ENCODE measurements at regions not wholly inside any gene's neighbourhood (a gene's known extent, or its start where the extent isn't known, plus 50 kb on each side); places are given as distances from the start of the nearest gene placed in this dataset.

DNA sequence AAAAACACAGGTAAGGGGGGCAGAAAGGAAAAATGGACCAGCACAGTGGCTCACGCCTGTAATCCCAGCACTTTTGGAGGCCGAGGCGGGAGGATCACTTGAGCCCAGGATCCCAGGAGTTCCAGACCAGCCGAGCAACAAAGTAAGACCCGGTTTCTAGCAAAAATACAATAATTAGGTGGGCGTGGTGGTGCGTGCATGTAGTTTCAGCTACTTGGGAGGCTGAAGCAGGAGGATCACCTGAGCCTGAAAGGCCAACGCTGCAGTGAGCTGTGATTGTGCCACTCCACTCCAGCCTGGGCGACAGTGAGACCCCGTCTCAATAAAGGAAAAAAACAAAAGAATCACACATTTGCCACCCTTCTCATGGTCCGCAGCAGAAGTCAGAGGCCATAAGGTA, 519.4 kb downstream of the BRD1 start:
- DNase-seq = no peak

DNA sequence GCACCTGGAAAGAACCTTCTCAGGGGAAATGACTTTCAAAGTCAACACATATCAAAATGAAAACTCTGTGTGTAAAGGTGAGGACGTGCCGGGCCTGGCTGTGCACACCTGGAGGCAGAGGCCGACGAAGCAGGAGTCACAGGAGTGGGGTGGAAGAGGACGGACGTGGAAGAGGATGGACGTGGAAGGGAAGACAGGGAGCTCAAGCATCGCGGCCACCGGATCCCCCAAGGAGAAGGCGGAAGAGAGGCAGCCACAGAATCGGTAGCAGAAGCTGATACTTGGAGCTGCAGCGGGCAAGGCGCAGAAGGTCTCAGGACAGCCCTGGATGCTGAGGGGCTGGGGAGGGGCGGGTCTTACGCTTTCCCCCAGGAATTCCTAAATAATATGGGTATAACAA, 519.8 kb downstream of the BRD1 start:
- DNase-seq = no peak

DNA sequence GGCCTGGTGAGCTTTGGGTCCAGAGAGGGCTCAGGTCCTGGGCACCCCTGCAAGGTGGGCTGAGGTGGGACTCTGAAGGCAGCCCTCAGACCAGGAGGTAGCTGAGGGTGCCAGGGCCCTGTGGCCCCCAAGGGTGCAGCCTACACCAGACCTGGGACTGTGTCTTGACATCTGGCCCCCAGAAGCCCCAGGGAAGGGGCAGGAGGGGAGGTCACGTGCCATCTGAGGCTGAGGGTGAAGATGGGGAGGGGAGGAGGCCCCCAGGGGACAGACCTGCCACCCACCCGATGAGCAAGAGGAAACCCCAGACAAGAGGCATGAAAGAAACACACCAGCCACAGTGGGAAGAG, 520.2 kb downstream of the BRD1 start:
- no peak for DNase-seq

DNA sequence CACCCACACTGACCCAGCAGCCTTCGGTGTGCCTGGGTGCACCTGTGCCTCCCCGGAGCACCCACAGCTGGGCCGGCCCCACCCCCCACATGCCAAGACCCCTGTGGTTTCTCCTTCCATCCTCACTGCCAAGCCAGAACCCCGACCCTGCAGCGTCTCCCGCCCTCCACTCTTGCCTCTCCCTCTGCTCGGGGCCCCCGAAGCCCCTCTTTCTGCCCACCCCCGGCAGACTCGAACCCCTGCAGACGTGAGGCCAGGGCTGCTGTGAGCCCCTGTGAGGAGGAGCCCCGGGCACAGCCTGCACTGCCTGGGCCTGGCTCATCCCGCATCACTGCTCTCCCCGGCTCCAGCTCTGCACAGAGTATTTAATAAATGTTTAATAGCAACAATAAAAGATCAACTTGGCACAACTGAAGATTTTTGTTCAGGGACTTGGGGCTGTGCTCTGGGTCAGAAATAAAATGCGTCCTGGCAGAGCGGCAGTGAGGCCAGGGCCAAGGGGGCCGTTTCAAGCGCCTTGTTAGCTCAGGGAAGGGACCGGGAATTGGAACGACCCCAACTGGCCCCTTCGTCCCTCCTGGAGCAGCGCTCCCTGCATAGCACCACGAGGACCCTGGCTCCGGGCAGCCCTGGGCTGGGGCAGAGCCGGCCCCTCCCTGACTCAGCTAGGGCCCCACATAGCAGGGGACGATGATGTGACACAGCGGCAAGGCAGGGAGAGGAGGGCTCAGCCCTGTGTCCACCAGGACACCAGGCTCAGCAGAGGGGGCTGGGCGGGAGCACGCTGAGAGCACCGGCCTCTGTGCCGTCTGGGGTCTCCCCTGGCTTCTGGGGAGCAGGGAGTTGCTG, 520.8 kb downstream of the BRD1 start:
- DNase-seq = no peak

DNA sequence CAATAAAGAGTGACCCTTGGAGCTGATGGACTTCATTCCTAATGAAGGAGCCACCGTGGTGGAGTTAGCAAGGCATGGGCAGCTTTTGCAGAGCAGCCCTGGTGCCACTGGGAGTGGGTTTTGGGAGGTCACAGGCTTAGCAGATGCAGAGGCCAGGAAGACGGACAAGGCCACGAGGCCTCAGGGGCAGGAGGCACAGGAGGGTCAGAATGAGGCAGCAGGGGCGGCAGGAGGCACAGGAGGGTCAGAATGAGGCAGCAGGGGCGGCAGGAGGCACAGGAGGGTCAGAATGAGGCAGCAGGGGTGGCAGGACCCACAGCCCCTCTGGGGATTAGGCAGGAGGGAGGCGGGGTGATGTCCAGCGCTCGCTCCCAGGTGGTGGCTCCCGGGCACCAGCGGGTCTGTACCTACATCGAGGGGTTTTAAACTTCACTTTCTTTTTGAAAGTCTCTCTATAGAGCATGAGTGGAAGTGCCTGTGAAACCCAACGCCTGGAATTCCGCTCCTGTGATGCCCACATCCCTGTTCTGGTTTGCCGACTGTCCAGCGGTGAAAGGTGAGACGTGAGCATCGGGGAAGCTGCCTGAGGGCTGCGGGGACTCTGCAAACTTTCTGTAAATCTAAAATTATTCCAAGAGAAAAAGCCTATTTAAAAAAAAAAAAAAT, 521.6 kb downstream of the BRD1 start:
- no peak for DNase-seq

DNA sequence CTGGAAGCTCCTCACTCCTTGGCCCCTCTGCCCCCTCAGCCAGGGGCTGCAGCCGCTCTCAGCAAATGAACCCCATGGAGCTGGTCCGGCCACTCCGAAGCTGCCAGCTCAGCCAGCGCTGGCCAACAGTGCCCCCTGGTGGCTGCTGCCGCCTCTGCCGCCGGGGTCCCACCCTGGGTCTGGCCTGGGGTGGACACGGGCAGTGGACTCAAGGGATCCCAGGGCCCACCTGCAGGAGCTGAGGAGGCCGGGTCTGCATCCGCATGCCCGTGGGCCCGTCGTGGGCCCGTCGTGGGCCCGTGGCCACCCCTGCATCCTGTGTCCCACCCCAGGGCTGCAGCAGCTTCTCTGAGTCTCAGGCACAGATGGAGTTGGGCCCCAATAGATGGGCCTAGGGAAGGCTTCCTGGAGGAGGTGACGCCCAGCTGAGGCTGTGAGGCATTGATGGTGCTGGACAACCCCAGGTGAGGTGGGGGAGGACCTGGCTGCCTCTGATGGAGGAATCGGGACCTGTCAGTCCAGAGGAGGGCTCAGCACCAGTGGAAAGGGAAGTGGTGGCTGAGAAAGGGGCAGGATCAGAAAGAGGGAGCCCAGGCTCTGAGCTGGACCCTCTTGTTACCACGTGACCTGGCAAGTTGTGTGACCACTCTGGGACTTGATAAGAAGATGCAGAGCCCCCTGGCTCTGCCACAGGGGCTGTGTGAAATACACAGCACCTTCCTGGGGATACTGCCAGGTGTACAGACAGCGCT, 522.3 kb downstream of the BRD1 start:
- peak; percentile 62 for DNase-seq

DNA sequence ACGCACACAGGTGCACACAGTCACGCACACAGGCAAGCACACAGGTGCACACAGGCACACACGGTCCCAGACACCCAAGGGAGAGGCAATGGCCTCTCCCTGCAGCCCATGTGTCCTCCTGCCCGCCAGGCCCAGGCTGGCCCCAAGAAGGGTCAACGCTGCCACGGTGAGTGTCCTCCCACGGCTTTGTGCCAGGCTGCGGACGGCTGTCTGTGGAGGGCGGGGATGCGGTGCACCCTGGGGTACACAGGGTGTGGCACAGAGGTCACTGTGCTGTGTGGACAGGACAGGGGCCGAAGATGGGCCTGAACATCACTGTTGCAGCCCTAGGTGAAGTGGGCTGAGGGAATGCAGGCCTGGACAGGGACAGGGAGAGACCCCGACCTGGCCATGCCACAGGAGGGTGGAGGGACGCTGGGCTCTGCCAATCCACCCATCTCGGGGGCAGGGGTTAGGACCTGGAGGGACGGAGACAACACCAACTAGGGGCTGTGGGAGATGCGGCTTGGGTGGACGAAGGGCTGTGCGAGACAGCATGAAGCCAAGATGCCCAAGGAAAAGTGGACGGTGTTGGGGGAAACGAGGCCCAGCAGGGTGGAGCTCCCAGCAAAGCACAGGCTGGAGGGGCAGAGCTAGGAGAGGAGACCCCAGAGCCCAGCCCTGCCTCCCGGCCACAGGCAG, 523.8 kb downstream of the BRD1 start:
- no peak for DNase-seq

DNA sequence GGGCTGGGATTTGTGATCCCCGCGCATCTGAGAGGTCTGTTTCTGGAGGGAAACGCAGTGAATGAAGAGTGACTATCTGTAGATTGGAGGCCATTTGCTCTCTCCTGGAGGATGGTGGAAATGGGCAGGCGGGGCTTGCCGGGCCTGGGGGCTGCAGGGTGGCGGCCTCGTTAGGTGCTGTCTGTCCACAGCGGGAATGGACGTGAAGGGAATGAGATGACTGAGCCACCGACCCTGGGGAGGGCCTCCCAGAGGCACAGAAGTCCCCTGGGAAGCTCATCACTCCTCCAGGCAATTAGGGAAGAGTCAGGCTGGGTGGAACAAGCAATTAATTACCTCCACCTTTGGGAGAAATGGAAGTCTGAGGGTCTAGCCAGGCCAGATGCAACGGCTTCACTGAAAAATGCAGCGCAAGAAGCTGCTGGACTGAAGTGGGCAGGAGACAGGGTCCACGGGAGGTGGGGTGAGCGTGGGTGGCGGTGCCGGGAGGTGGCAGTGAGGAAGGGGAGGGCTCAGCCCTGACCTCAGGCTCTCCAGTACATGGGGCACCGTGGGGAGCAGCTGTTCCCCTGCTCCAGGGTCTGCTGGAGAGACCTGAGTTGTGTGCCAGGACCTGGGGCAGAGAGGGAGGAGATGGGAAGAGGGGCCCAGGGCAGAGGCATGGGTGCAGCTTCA, 524.5 kb downstream of the BRD1 start:
- no peak for DNase-seq

DNA sequence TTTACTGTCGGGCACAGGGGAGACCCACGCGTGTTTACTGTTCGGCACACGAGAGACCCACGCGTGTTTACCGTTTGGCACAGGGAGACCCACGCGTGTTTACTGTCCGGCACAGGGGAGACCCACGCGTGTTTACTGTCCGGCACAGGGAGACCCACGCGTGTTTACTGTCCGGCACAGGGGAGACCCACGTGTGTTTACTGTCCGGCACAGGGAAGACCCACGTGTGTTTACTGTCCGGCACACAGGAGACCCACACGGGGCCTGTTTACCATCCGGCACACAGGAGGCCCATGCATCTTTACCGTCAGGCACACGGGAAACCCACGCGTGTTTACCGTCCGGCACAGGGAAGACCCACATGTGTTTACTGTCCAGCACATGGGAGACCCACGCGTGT, 525.1 kb downstream of the BRD1 start:
- no peak for DNase-seq

DNA sequence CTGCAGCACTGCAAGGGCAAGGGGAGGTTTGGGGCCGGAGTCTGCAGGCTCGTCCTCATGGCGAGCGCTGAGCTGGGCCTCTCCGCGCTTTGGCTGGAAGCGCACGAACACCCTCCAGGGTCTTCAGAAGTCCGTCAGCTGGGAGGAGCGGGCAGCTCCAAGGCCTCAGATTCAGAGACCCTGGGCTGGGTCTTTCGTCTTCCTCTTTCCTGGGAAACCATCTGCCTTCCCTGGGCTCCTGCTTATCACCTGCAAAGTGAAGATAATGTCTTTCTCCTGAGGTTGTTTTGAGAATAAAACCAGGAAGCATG, 525.6 kb downstream of the BRD1 start:
- DNase-seq = no peak

DNA sequence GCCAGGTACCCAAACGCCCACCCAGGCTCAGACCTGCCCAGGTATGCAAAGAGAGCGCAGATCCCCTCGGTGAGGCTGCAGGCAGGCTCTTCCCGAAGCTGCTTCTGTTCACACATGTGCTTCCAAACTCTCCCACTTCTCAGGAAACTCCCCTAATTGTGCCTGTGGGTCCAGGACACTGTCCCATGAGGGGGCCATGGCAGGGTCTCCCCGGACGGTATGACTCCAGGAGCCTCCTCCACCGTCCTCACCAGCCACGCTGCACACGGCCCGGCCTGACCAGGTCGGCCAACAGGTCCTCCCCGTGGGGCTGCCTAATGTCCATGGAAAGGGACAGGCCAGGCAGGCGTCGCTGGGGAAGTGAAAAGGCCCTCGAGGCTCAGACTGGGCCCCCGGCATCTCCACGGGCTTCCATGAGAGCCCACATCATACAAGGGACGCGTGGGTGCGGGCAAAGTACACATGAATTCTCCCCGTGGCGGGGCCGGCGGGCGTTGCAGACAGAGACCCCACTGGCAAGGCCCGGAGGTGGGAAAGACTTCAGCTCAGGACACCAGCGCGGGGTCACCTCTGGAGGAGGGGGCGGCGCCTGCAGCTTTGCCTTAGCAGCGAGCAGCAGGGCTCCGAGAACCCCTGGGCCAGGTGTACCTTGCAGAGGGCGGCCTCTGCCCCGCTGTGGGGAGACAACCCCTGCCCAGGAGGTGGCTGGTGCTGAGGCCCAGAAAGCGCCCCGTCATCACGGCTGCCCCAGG, 526.1 kb downstream of the BRD1 start:
- no peak for DNase-seq

DNA sequence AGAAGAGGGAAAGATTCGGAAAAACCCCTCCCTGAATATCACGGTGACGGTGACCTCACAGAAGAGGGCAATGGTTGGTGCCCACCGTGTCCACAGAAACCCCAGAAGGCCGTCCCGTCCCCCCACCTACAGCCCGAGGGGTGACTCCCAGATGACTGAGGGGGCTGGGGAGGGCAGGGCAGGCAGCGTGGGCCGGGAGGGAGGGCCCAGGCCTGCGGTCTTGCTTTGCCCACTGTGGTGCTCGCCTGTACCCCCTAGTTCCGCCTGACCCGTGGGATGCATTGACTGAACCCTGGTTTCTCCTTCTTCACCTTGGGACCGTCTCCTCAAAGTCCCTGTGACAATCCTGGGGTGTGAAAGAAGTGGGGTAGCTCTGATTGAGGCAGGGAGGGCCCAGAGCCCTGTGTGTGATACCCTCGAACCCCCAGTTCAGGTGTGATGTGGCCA, 526.7 kb downstream of the BRD1 start:
- no peak for DNase-seq

DNA sequence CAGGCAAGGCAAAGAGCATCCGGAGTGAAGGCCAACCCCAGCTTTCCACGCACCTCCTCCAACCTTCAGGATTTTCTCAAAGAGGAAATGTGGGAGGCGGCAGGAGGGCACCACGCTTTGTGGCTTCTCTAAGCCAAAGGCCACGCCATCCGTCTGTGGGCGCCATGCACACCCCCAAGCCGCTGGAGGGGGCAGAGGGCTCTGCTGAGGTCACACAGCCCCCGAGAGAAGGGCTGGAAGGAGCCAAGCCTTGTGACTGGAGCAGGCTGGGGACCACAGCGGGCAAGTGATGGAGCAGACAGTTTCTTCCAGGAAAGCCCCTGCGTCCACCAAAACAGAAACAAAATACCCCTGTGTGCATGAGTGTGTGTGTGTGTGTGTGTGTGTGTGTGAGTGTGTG, 527.4 kb downstream of the BRD1 start:
- no peak for DNase-seq

DNA sequence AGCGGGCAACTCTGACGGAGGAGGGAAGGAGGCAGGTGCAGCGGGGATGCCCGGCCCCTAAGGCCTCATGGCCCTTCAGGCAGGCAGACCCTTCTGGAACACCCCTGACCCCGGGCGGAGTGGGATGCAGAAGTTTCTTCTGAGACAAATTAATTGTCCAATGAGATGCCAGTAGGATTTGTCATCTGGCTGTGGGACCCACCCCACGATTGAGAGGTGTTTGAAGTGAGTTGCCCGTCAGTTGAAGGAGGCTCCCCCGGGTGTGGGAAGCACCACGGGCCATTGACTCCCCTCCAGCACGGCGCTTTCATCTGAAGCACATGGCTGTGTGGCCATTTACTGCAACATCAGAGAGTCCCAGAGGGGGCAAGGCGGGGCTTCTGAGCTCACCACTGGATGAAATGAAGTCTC, 527.8 kb downstream of the BRD1 start:
- DNase-seq = no peak

DNA sequence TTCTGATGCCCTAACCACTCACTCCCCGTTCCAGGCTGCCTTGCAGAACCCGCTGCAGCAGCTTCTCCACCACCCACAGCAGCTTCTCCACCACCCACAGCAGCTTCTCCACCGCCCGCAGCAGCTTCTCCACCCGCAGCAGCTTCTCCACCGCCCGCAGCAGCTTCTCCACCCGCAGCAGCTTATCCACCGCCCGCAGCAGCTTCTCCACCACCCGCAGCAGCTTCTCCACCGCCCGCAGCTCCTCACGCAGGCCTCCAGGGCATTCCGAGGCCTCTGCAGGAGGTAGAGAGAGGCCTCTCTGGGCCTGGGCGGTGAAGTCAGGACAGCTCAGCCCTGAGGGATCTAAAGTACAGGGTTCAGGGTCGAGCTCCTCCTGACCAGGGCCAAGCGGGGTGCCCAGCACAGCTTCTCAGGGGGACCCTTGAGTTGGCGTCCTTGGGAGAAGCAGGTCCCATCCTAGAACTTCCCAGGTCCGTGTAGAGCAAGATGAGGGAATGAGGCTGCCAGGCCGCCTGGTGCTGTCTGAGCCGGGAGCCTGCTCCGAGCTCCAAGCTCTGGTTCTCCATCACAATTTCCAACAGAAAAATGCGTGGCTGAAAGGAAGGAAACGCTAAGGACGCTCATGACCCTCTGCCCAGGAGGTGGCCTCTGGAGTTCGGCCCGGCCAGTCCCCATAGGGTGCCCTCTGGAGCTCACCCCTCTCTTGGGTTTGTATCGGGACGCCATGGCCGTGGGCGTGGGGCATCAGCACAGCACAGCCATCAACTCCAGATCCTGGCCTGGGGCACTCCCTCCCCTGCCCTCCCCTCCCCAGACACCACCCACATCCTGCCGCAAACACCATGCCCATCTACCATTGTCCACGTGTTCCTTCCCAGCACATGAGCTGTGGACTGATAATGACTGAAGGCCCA, 528.6 kb downstream of the BRD1 start:
- DNase-seq = no peak

DNA sequence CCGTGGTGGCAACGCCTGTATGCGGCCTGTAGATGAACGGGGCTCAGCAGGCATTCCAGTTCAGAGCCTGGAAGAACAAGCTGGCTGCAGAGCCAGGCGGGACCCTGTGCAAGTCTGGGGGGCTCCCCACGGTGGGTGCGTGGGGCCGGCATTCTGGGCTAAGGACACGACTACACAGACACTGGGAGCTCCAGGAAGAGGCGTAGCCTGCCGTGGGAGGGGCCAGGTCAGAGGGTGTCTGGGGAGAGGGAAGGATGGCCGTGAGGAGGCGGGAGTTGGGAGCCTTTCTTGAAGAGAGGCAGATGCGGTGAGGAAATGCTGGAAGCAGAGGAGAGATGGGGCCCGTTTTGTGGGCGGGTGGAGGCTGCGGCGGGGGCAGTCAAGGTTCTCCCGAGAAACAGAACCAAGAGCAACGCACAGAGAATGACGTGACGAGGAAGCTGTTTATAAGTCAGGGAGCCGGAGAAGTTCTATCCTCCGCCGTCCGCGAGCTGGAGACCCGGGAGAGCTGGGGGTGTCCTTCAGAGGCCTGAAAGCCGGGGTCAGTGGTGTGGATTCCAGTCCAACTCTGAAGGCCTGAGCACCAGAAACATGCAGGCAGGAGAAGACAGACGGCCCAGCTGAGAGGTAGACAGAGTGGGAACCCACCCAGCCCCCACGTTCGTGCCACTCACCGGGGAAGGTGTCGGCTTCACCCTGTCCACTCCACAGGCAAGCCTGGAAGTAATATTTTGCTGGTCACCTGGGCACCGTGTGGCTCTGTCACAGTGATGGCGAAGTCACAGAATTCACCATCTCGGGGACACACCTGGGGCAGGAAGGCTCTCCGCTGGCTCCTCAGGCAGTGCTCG, 529.6 kb downstream of the BRD1 start:
- DNase-seq = no peak

DNA sequence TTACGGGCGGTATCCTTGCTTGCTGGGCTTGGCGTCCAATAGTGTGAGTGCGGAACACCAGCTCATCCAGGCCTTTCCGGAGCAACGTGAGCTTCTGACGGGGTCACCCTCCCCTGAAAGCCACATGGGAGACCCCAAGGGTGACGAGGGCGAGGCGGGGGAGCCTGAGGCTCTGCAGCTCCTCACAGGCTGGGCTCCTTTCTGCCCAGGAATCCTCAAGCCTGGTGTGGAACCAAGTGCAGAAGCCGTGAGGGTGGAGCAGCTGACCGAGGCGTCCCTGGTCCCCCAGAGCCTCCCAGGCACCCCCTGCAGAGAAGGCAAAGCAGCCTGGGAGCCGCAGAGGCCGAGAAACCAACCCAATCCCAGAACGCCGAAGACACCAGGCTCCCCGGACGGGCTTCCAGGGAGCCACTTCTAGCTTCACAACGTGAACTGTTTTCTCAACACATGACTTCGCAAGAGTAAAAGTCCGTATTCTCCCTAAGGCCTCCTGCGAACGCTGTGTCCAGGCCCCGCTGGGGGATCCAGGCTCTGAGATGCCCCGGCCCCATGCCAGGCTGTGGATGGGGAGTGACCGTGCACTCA, 530.3 kb downstream of the BRD1 start:
- DNase-seq = no peak

DNA sequence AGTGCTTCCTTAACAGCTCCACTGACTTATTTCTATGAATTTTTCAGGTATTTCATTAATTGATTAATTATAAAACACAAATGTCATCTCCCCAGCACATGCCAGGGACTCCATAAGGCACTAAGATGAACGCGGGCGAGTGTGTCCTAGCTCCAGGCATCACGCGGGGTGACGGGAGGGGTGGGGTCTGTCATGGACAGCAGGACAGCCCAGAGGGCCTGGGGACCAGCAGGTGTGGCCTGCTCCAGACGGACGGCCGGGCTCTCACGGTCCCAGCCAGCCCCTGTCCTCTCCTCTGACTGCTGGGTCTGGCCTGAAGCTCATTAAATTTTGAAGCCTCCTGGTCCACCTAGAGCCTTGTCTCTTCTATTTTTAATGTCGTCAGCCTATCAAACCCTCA, 531.1 kb downstream of the BRD1 start:
- no peak for DNase-seq

DNA sequence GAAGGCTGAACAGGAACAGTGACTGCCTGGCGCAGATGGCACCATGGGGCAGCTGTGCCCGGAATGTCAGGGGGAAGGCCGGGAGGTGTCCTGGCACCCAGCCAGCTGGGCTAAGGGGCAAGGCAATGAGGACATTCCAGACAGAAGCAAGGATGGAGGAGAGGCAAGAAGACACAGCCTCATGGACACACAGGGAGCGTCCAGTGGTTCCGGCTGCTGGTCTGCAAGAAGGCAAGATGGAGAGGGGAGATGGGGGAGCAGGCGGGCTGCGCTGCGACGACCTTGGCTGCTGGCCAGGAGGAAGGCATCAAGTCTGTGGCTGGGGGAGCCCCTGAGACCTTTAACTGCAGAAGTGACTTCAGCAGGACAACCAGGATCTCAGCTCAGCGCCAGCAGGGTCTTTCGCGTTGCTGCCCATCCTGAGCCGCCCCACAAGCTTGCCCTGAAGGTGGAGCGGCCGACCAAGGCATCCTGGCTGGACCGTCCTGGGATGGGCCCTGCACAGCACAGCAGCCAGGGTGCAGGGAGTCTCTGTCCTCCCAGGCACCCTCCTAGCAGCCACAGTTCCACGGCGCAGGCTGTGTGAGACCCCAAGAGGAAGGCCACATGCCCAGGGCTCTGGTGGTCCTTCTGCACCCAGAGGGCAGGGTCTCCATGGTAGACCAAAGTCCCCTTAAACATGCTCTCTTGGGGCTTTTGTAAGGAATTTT, 531.7 kb downstream of the BRD1 start:
- no peak for DNase-seq

Data from activated naive CD4-positive, alpha-beta T cell treated with anti-CD3 and anti-CD28 coated beads, Interleukin-2, amount 50 U/mL, for 16 hours (primary cell).